ENCODE measurements at regions not wholly inside any gene's neighbourhood (a gene's known extent, or its start where the extent isn't known, plus 50 kb on each side); places are given as distances from the start of the nearest gene placed in this dataset.
"Not testable (repeated sequence)": the region's sequence is repeated elsewhere in the genome, so short reads cannot be mapped to it uniquely, and the experiment has no call there.

- Histone ChIP-seq H3K27ac (no peak overlapping the region), H3K9me3 (no peaks in the 10 kb centered on the region), H3K4me3 (no peak overlapping the region), H3K4me1 (no peaks in the 10 kb centered on the region), H3K36me3 (no peaks in the 10 kb centered on the region), H3K27me3 (no peaks in the 10 kb centered on the region)
- TF ChIP-seq CTCF (IDR thresholded peaks at IDR 0.05) = no peak
- DNase-seq (no peak), FAIRE-seq (no peak), ATAC-seq (no peak)
- intact Hi-C loops (cut with DNase I) = no loop called here
- 61 to 64% methylated on average over 5 of the region's 5 CpGs for WGBS, 2 donors
Observed at GRCh38 chr2:39867268-39867667, 88.2 kb upstream of the THUMPD2 start.

- ATAC-seq (no peak), FAIRE-seq (no peak), DNase-seq (no peak)
- WGBS, 2 donors = 71 to 81% methylated on average over 3 of the region's 3 CpGs
- H3K27ac ChIP-seq = no peak overlapping the region
- H3K36me3 ChIP-seq = no peaks in the 10 kb centered on the region
- no peak for TF ChIP-seq CTCF (IDR thresholded peaks at IDR 0.05)
- H3K4me1 ChIP-seq = no peaks in the 10 kb centered on the region
- H3K27me3 ChIP-seq = no peaks in the 10 kb centered on the region
- no peak overlapping the region for H3K4me3 ChIP-seq
- intact Hi-C loops (cut with DNase I) = no loop called here
- no peaks in the 10 kb centered on the region for H3K9me3 ChIP-seq
Observed at GRCh38 chr2:39865751-39866150, 86.7 kb upstream of the THUMPD2 start.

- intact Hi-C loops (cut with DNase I) = not testable (repeated sequence)
Observed at GRCh38 chr2:39863672-39864071, 84.6 kb upstream of the THUMPD2 start.

GRCh38 chr2:39860538-39860937 is 81.5 kb upstream of the THUMPD2 start:
- intact Hi-C loops (cut with DNase I) = no loop called here
- ATAC-seq = no peak
- FAIRE-seq = no peak
- no peak for DNase-seq
- H3K4me3 ChIP-seq = no peak overlapping the region
- H3K27ac ChIP-seq = no peak overlapping the region
- no peaks in the 10 kb centered on the region for H3K9me3 ChIP-seq
- H3K27me3 ChIP-seq = no peaks in the 10 kb centered on the region
- no peaks in the 10 kb centered on the region for H3K36me3 ChIP-seq
- no peak for TF ChIP-seq CTCF (IDR thresholded peaks at IDR 0.05)
- WGBS, 2 donors = 58 to 65% methylated on average over 3 of the region's 3 CpGs
- H3K4me1 ChIP-seq = no peaks in the 10 kb centered on the region

More at GRCh38 chr2:39863672-39864071, 84.6 kb upstream of the THUMPD2 start:
- 76 to 95% methylated on average over 1 of the region's 1 CpG for WGBS, 2 donors
- ATAC-seq, H3K9me3 ChIP-seq, DNase-seq, H3K4me3 ChIP-seq, H3K27ac ChIP-seq, H3K36me3 ChIP-seq, H3K4me1 ChIP-seq, FAIRE-seq, H3K27me3 ChIP-seq: not testable (repeated sequence)

GRCh38 chr2:39858677-39859076 is 79.6 kb upstream of the THUMPD2 start:
- H3K27me3 ChIP-seq = no peaks in the 10 kb centered on the region
- intact Hi-C loops (cut with DNase I) = no loop called here
- WGBS, 2 donors = 37 to 47% methylated on average over 2 of the region's 2 CpGs
- H3K4me3 ChIP-seq = no peak overlapping the region
- ATAC-seq (no peak), DNase-seq (no peak), FAIRE-seq (no peak)
- H3K9me3 ChIP-seq = no peaks in the 10 kb centered on the region
- H3K4me1 ChIP-seq = no peaks in the 10 kb centered on the region
- no peak for TF ChIP-seq CTCF (IDR thresholded peaks at IDR 0.05)
- H3K36me3 ChIP-seq = no peaks in the 10 kb centered on the region
- H3K27ac ChIP-seq = no peak overlapping the region

GRCh38 chr2:39855856-39856255 is 76.8 kb upstream of the THUMPD2 start:
- Histone ChIP-seq H3K27ac (no peak overlapping the region), H3K36me3 (no peaks in the 10 kb centered on the region), H3K27me3 (no peaks in the 10 kb centered on the region), H3K9me3 (no peaks in the 10 kb centered on the region), H3K4me3 (no peak overlapping the region), H3K4me1 (no peaks in the 10 kb centered on the region)
- no peak for TF ChIP-seq CTCF (IDR thresholded peaks at IDR 0.05)
- intact Hi-C loops (cut with DNase I) = no loop called here
- FAIRE-seq (no peak), DNase-seq (no peak), ATAC-seq (no peak)
- 84 to 88% methylated on average over 3 of the region's 3 CpGs for WGBS, 2 donors
